ENCODE measurements at regions not wholly inside any gene's neighbourhood (a gene's known extent, or its start where the extent isn't known, plus 50 kb on each side); places are given as distances from the start of the nearest gene placed in this dataset.

- no peak for TF ChIP-seq CTCF (IDR thresholded peaks at IDR 0.05)
- TF ChIP-seq POLR2A (IDR thresholded peaks at IDR 0.05) = no peak
- TF ChIP-seq EP300 (IDR thresholded peaks at IDR 0.05) = no peak
These were observed 209.7 kb upstream of the PRR16 start for GRCh38 chr5:120254385-120254784.

All from tibial nerve (tissue), 4 donors.